ENCODE measurements at regions not wholly inside any gene's neighbourhood (a gene's known extent, or its start where the extent isn't known, plus 50 kb on each side); places are given as distances from the start of the nearest gene placed in this dataset.

DNA sequence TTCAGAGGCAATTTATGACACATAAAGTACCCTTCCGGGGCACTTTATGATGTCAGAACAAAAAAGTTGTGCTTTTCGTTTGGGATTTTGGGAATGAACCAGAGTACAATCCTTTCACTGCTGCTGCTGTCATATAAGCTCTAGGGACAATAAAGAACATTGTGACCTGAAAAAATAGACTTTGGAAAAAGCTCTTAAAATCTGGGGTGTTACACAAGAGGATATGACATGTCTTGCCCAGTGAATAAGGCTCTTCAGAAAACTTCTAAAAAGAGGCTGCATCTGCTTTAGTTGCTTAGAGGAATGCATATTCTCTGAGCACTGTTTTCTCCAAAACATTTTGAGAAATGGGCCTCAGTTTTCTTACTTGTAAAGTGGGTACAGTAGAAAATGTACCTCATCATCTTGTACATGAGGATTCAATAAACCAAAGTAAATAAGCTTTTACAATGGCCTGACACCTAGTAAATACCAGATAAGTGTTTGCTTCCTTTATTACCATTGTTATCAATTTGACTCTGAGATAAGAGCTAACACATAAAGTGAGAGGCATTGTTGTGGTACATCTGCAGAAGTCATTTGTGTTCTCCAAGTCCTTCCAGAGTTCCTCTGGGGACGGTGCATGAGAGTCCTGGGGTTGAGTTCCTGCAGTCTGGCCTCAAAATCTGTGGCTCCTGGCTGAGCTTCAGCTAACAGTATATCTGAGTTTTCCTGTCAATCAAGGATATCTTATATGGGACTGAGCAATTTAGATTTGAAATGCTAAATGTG is 67.4 kb upstream of the EDNRB start:
- H3K9me2 ChIP-seq (replicated peaks; ENCODE audit: insufficient read depth, low read length), result no peaks in the 10 kb centered on the region
- H3K36me3 ChIP-seq (ENCODE audit: low read length), result no peaks in the 10 kb centered on the region
- H3K79me2 ChIP-seq (ENCODE audit: insufficient read depth, low read length), result no peaks in the 10 kb centered on the region
- no peaks in the 10 kb centered on the region for H3K9me3 ChIP-seq (ENCODE audit: insufficient read depth, low read length)
- H4K20me1 ChIP-seq (ENCODE audit: low read depth, low read length), result no peaks in the 10 kb centered on the region
- H2AFZ ChIP-seq (ENCODE audit: low read depth, low read length, severe bottlenecking), result no peak overlapping the region
- H3K9ac ChIP-seq (ENCODE audit: low read length), result no peak overlapping the region
- TF ChIP-seq, protein P1, sequence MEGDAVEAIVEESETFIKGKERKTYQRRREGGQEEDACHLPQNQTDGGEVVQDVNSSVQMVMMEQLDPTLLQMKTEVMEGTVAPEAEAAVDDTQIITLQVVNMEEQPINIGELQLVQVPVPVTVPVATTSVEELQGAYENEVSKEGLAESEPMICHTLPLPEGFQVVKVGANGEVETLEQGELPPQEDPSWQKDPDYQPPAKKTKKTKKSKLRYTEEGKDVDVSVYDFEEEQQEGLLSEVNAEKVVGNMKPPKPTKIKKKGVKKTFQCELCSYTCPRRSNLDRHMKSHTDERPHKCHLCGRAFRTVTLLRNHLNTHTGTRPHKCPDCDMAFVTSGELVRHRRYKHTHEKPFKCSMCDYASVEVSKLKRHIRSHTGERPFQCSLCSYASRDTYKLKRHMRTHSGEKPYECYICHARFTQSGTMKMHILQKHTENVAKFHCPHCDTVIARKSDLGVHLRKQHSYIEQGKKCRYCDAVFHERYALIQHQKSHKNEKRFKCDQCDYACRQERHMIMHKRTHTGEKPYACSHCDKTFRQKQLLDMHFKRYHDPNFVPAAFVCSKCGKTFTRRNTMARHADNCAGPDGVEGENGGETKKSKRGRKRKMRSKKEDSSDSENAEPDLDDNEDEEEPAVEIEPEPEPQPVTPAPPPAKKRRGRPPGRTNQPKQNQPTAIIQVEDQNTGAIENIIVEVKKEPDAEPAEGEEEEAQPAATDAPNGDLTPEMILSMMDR (IDR thresholded peaks at IDR 0.05; ENCODE audit: insufficient read depth, low read length, poor library complexity, severe bottlenecking), result no peak
- no peak for TF ChIP-seq EZH2phosphoT487 (conservative IDR thresholded peaks at IDR 0.05; ENCODE audit: low read length)
- H3K4me3 ChIP-seq (ENCODE audit: insufficient read depth, low read length, poor library complexity, severe bottlenecking), result no peak overlapping the region
- no peaks in the 10 kb centered on the region for H3K27me3 ChIP-seq (ENCODE audit: low read length)
- no peak overlapping the region for H3K4me2 ChIP-seq (ENCODE audit: low read depth, low read length, poor library complexity, severe bottlenecking)
- H3F3A ChIP-seq (ENCODE audit: insufficient read depth), result no peaks in the 10 kb centered on the region
- no peak overlapping the region for H3K27ac ChIP-seq (ENCODE audit: low read depth, low read length)

DNA sequence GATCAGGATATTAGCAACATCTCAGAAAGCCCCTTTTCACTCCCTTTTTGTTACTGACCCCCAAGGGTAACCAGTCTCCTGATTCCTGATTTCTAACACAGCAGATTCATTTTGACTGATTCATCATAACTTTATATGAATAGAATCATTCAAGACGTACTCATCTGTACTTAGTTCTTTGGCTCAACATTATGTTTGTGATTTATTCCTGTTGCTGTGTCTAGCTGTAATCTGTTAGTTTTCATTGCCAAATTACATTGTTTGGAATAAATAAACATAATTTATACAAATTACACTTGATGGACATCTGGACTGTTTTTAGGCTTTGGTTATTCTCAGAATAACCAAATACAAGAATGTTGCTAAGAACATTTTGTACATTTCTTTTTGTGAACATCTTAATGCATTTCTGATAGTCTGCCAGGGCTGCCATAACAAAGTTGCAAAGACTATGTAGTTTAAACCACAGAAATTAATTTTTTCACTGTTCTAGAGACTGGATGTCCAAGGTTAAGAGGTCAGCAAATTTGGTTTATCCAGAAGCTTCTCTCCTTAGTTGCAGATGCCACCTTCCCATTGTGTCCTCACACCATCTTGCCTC is 62.8 kb upstream of the EDNRB start:
- H3K79me2 ChIP-seq (ENCODE audit: insufficient read depth, low read length), result no peaks in the 10 kb centered on the region
- H2AFZ ChIP-seq (ENCODE audit: low read depth, low read length, severe bottlenecking), result no peak overlapping the region

DNA sequence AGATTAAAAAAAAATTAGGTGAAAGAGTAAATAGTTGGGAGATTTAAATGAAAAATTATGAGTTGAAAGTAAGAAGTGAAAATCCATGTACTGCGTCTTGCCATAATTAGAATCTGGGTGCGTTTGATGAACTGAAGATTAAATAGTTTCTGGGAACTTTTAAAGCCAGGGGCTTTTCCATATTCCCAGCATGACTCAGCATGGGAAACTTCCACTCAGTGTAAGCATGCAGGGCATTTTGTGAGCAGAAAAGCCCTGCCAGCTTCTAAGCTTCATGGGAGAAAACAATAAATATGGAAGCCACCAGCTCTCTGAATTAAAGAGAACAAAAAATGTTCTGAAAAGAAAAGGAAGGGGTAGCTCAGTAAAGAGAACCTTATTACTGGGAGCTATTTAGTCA is 62.0 kb upstream of the EDNRB start:
- TF ChIP-seq, protein P1 (IDR thresholded peaks at IDR 0.05; ENCODE audit: insufficient read depth, low read length, poor library complexity, severe bottlenecking), result no peak
- TF ChIP-seq EZH2phosphoT487 (conservative IDR thresholded peaks at IDR 0.05; ENCODE audit: low read length), result no peak
- H3K36me3 ChIP-seq (ENCODE audit: low read length), result no peaks in the 10 kb centered on the region
- H3K27ac ChIP-seq (ENCODE audit: low read depth, low read length), result no peak overlapping the region
- H3K27me3 ChIP-seq (ENCODE audit: low read length), result no peaks in the 10 kb centered on the region
- H3K9me3 ChIP-seq (ENCODE audit: insufficient read depth, low read length), result no peaks in the 10 kb centered on the region; the same call in 1 of the 2 replicates
- no peak overlapping the region for H3K4me2 ChIP-seq (ENCODE audit: low read depth, low read length, poor library complexity, severe bottlenecking)
- no peak overlapping the region for H3K4me3 ChIP-seq (ENCODE audit: insufficient read depth, low read length, poor library complexity, severe bottlenecking)
- no peak overlapping the region for H3K9ac ChIP-seq (ENCODE audit: low read length)
- H3F3A ChIP-seq (ENCODE audit: insufficient read depth), result no peaks in the 10 kb centered on the region
- H3K9me2 ChIP-seq (replicated peaks; ENCODE audit: insufficient read depth, low read length), result no peaks in the 10 kb centered on the region
- no peaks in the 10 kb centered on the region for H4K20me1 ChIP-seq (ENCODE audit: low read depth, low read length)
- no peak overlapping the region for H2AFZ ChIP-seq (ENCODE audit: low read depth, low read length, severe bottlenecking)
- no peaks in the 10 kb centered on the region for H3K79me2 ChIP-seq (ENCODE audit: insufficient read depth, low read length)

More for the DNA sequence above, 62.8 kb upstream of the EDNRB start:
- Histone ChIP-seq H3K27ac (ENCODE audit: low read depth, low read length) (no peak overlapping the region), H3K9ac (ENCODE audit: low read length) (no peak overlapping the region), H3K4me3 (ENCODE audit: insufficient read depth, low read length, poor library complexity, severe bottlenecking) (no peak overlapping the region), H3K27me3 (ENCODE audit: low read length) (no peaks in the 10 kb centered on the region), H3K9me2 (replicated peaks; ENCODE audit: insufficient read depth, low read length) (no peaks in the 10 kb centered on the region), H3K4me2 (ENCODE audit: low read depth, low read length, poor library complexity, severe bottlenecking) (no peak overlapping the region), H3K9me3 (ENCODE audit: insufficient read depth, low read length) (no peaks in the 10 kb centered on the region; the same call in 1 of the 2 replicates), H3F3A (ENCODE audit: insufficient read depth) (no peaks in the 10 kb centered on the region), H3K36me3 (ENCODE audit: low read length) (no peaks in the 10 kb centered on the region), H4K20me1 (ENCODE audit: low read depth, low read length) (no peaks in the 10 kb centered on the region)
- TF ChIP-seq EZH2phosphoT487 (conservative IDR thresholded peaks at IDR 0.05; ENCODE audit: low read length), result no peak
- TF ChIP-seq, protein P1 (IDR thresholded peaks at IDR 0.05; ENCODE audit: insufficient read depth, low read length, poor library complexity, severe bottlenecking), result no peak
